H1 (cell line): ENCODE measurements at regions not wholly inside any gene's neighbourhood (a gene's known extent, or its start where the extent isn't known, plus 50 kb on each side); places are given as distances from the start of the nearest gene placed in this dataset.

Experiments used
- CTCF ChIA-PET: fragments of 300-600 bp; sonication (Branson Sonifier 250); formaldehyde crosslinking; loops from one replicate; lab custom pipeline; 2021; ENCODE audit not compliant: partially characterized antibody; lab: Charles Lee
- POLR2A ChIA-PET: fragments of 300-600 bp; sonication (Branson Sonifier 250); formaldehyde crosslinking; loops from one replicate; lab custom pipeline; 2021; ENCODE audit warnings: inconsistent platforms; ENCODE audit not compliant: partially characterized antibody; lab: Charles Lee
- DNase-seq, 2 experiments: peaks; one replicate each; pipeline versions ENCODE4 v3.0.0 to v3.0.0-alpha.2; 2010 to 2022; ENCODE audit warnings: low spot score in 2 of 2, low read depth in 1 of 2, mixed read lengths in 1 of 2
- FAIRE-seq: peaks from 2 replicates; lab custom pipeline; 2011; peaks lifted over from hg19 to GRCh38; lab: Jason Lieb, UNC
- H2AFZ ChIP-seq: 2 replicates; pipeline ENCODE4 v1.8.1; 2012; ENCODE audit warnings: low read length, inconsistent platforms
- H2AK5ac ChIP-seq: 2 replicates; pipeline ENCODE4 v1.6.1; 2013; ENCODE audit warnings: low read depth, low read length
- H2BK120ac ChIP-seq: replicated peaks from 2 replicates; pipeline ENCODE3; 2013; ENCODE audit warnings: low read depth, low read length, inconsistent platforms
- H2BK12ac ChIP-seq: 2 replicates; pipeline ENCODE4 v1.6.1; 2013; ENCODE audit warnings: low read depth, low read length
- H2BK15ac ChIP-seq: 2 replicates; pipeline ENCODE4 v1.6.1; 2013; ENCODE audit warnings: low read length
- H2BK20ac ChIP-seq: 2 replicates; pipeline ENCODE4 v1.6.1; 2013; ENCODE audit warnings: low read length
- H2BK5ac ChIP-seq: 2 replicates; pipeline ENCODE4 v1.6.1; 2013; ENCODE audit warnings: low read depth, low read length
- H3K14ac ChIP-seq: 2 replicates; pipeline ENCODE4 v1.6.1; 2013; ENCODE audit warnings: inconsistent platforms; ENCODE audit not compliant: insufficient read length
- H3K18ac ChIP-seq: 2 replicates; pipeline ENCODE4 v1.6.1; 2013; ENCODE audit warnings: low read length; ENCODE audit errors: extremely low read depth
- H3K23ac ChIP-seq: 2 replicates; pipeline ENCODE4 v1.6.1; 2013; ENCODE audit warnings: inconsistent platforms; ENCODE audit not compliant: insufficient read length
- H3K23me2 ChIP-seq: 2 replicates; pipeline ENCODE4 v1.6.1; 2013; ENCODE audit warnings: low read depth, low read length
- H3K27ac ChIP-seq: 2 replicates; pipeline ENCODE4 v1.6.1; 2011; ENCODE audit warnings: low read depth, low read length, inconsistent platforms
- H3K27me3 ChIP-seq, 4 experiments: replicated peaks in 1 of 4; 1 replicate in 1 of 4; 2 replicates in 3 of 4; pipeline versions ENCODE4 v1.6.1 to v1.8.1; 2011 to 2013; ENCODE audit warnings: low read length in 3 of 4, mild to moderate bottlenecking in 3 of 4, inconsistent platforms in 2 of 4, mixed read lengths in 2 of 4, moderate library complexity in 1 of 4; ENCODE audit not compliant: control insufficient read depth in 3 of 4, insufficient read depth in 3 of 4; ENCODE audit errors: extremely low read depth in 1 of 4
- H3K36me3 ChIP-seq, 4 experiments: 2 replicates each; pipeline versions ENCODE4 v1.6.1 to v1.8.1; 2011 to 2013; ENCODE audit warnings: mild to moderate bottlenecking in 4 of 4, low read length in 3 of 4, moderate library complexity in 2 of 4, control low read depth in 1 of 4, inconsistent platforms in 1 of 4; ENCODE audit not compliant: insufficient read depth in 4 of 4, control insufficient read depth in 2 of 4
- H3K4ac ChIP-seq: replicated peaks from 2 replicates; pipeline ENCODE3; 2013; ENCODE audit warnings: low read length, low read depth, mixed read lengths, inconsistent platforms; ENCODE audit not compliant: insufficient read length
- H3K4me1 ChIP-seq, 4 experiments: replicated peaks in 1 of 4; 1 replicate in 1 of 4; 2 replicates in 3 of 4; pipeline versions ENCODE4 v1.6.1 to v1.8.1; 2011 to 2013; ENCODE audit warnings: low read length in 3 of 4, inconsistent platforms in 2 of 4, mixed read lengths in 1 of 4; ENCODE audit not compliant: insufficient read depth in 4 of 4, control insufficient read depth in 3 of 4
- H3K4me2 ChIP-seq, 2 experiments: 2 replicates each; pipeline versions ENCODE4 v1.6.1 to v1.8.1; 2011 to 2013; ENCODE audit warnings: low read depth in 2 of 2, low read length in 2 of 2, control low read depth in 1 of 2, inconsistent platforms in 1 of 2, mild to moderate bottlenecking in 1 of 2; ENCODE audit not compliant: insufficient read depth in 1 of 2
- H3K4me3 ChIP-seq, 4 experiments: fragments of 200-600, 300-600 bp in 1 of 4; sonication (generic), shearing (Covaris generic), sonication (Bioruptor Twin) in 1 of 4; 2 replicates each; pipeline versions ENCODE4 v1.5.1 to v1.8.1; 2011 to 2016; ENCODE audit warnings: low read length in 4 of 4, low read depth in 3 of 4, control low read depth in 2 of 4, inconsistent platforms in 2 of 4, mild to moderate bottlenecking in 2 of 4, mixed read lengths in 1 of 4, moderate library complexity in 1 of 4; ENCODE audit not compliant: insufficient read depth in 2 of 4; ENCODE audit errors: extremely low read depth in 1 of 4
- H3K56ac ChIP-seq: replicated peaks from 2 replicates; pipeline ENCODE3; 2013; ENCODE audit warnings: low read depth, mild to moderate bottlenecking, mixed read lengths, low read length, inconsistent platforms; ENCODE audit not compliant: insufficient read length
- H3K79me1 ChIP-seq: 2 replicates; pipeline ENCODE4 v1.6.1; 2013; ENCODE audit warnings: low read depth, low read length, control low read depth
- H3K79me2 ChIP-seq, 2 experiments: 2 replicates each; pipeline versions ENCODE4 v1.6.1 to v1.8.1; 2012 to 2013; ENCODE audit warnings: low read length in 2 of 2, mild to moderate bottlenecking in 2 of 2, inconsistent platforms in 1 of 2; ENCODE audit not compliant: insufficient read depth in 2 of 2, control insufficient read depth in 1 of 2
- H3K9ac ChIP-seq, 4 experiments: replicated peaks in 1 of 4; 1 replicate in 1 of 4; 2 replicates in 3 of 4; pipeline versions ENCODE4 v1.6.1 to v1.8.1; 2011 to 2013; ENCODE audit warnings: low read depth in 3 of 4, low read length in 3 of 4, control low read depth in 2 of 4, mild to moderate bottlenecking in 2 of 4, moderate library complexity in 2 of 4, inconsistent platforms in 1 of 4; ENCODE audit errors: extremely low read depth in 1 of 4
- H3K9me3 ChIP-seq, 2 experiments: 2 replicates each; pipeline versions ENCODE4 v1.6.1 to v1.8.1; 2012 to 2013; ENCODE audit warnings: mild to moderate bottlenecking in 2 of 2, moderate library complexity in 2 of 2, control low read depth in 1 of 2, inconsistent platforms in 1 of 2, low read depth in 1 of 2, low read length in 1 of 2, mixed read lengths in 1 of 2; ENCODE audit not compliant: insufficient read depth in 2 of 2
- H4K20me1 ChIP-seq, 2 experiments: replicated peaks in 1 of 2; 2 replicates each; pipeline versions ENCODE3 to v1.8.1; 2011 to 2013; ENCODE audit warnings: inconsistent platforms in 2 of 2, low read length in 2 of 2, mild to moderate bottlenecking in 1 of 2; ENCODE audit not compliant: insufficient read depth in 2 of 2, control insufficient read depth in 1 of 2
- H4K5ac ChIP-seq: 2 replicates; pipeline ENCODE4 v1.6.1; 2013; ENCODE audit warnings: low read length, low read depth, mixed read lengths, inconsistent platforms; ENCODE audit not compliant: insufficient read length
- H4K8ac ChIP-seq: 2 replicates; pipeline ENCODE4 v1.8.0; 2013; ENCODE audit warnings: mild to moderate bottlenecking, moderate library complexity, low read length, inconsistent platforms; ENCODE audit not compliant: insufficient read depth; ENCODE audit errors: extremely low read depth
- H4K91ac ChIP-seq: replicated peaks from 2 replicates; pipeline ENCODE3; 2013; ENCODE audit warnings: low read length, mixed read lengths, inconsistent platforms; ENCODE audit not compliant: insufficient read length
- SP4 ChIP-seq: IDR thresholded peaks from 2 replicates; pipeline ENCODE4 v1.6.1; 2012; ENCODE audit warnings: low read length, inconsistent platforms
- WGBS, 2 experiments: shearing (Covaris generic) in 1 of 2; methylation state at CpG; one replicate each; pipeline versions ENCODE4 v1.1.6 to v1.1.7; 2013 to 2015; ENCODE audit warnings: low lambda C conversion rate in 2 of 2, mixed read lengths in 2 of 2, inconsistent platforms in 1 of 2, low coverage in 1 of 2, missing lambda C conversion rate in 1 of 2; ENCODE audit not compliant: insufficient replicate concordance in 2 of 2, insufficient coverage in 1 of 2, insufficient read length in 1 of 2; ENCODE audit errors: extremely low coverage in 1 of 2, missing lambda C conversion rate in 1 of 2; 5-methylcytosine and 5-hydroxymethylcytosine counted together

- Histone ChIP-seq H3K9ac (no peak overlapping the region), H3K9me3 (peaks cover 2 to 3% of the 10 kb centered on the region in 2 experiments; a peak in 1 of 4 replicates), H4K91ac (no peak overlapping the region), H2BK5ac (no peak overlapping the region), H3K27me3 (no peaks in the 10 kb centered on the region), H3K14ac (no peak overlapping the region), H3K56ac (no peak overlapping the region), H3K4me2 (no peak overlapping the region), H4K8ac (no peak overlapping the region), H2AFZ (no peak overlapping the region), H2BK12ac (no peak overlapping the region), H2AK5ac (no peak overlapping the region), H3K27ac (no peak overlapping the region), H3K4me1 (no peaks in the 10 kb centered on the region), H3K4ac (no peak overlapping the region), H4K5ac (no peak overlapping the region), H2BK120ac (no peak overlapping the region), H3K79me1 (no peaks in the 10 kb centered on the region), H3K36me3 (no peaks in the 10 kb centered on the region), H2BK20ac (no peak overlapping the region), H3K18ac (no peak overlapping the region), H3K79me2 (no peaks in the 10 kb centered on the region), H2BK15ac (no peak overlapping the region), H4K20me1 (no peaks in the 10 kb centered on the region), H3K23me2 (no peaks in the 10 kb centered on the region), H3K23ac (no peak overlapping the region), H3K4me3 (no peak overlapping the region)
- no peak for FAIRE-seq
- CTCF ChIA-PET, result interaction anchor here (0.9 to 1.3 kb wide), 2 partner anchors 50 to 178 kb away, joined by 3 read pairs; no protein-coding TSS in a partner anchor
- no peak for TF ChIP-seq SP4
- POLR2A ChIA-PET, result no interaction called here
- 75% methylated on average over 1 of the region's 1 CpG; no CpG with 5 or more reads in 1 of the 2 experiments for WGBS, 2 experiments
- no peak for DNase-seq
Measured at GRCh38 chr2:22656426-22656825, 728.6 kb upstream of the KLHL29 start.
